Lung (tissue), 11 donors: ENCODE measurements at regions not wholly inside any gene's neighbourhood (a gene's known extent, or its start where the extent isn't known, plus 50 kb on each side); places are given as distances from the start of the nearest gene placed in this dataset.

ENCODE experiments used
- ATAC-seq: fragments of 200-7000 bp; cut with Tn5 transposase; one replicate; pipeline ENCODE4 v1.9.1; 2020; ENCODE audit warnings: moderate number of reproducible peaks; ENCODE audit not compliant: insufficient read depth, low FRiP score
- DNase-seq, 3 donors: peaks; one replicate each; pipeline ENCODE4 v3.0.0-alpha.2; 2013 to 2017
- H3K27ac ChIP-seq, 2 donors: one replicate each; pipeline ENCODE4 v1.5.1; 2013; ENCODE audit warnings: mild to moderate bottlenecking in 2 of 2, moderate library complexity in 2 of 2, control low read depth in 1 of 2, inconsistent platforms in 1 of 2, low read depth in 1 of 2, low read length in 1 of 2
- H3K27me3 ChIP-seq, 3 donors: one replicate each; pipeline ENCODE4 v1.5.1; 2013; ENCODE audit warnings: low read length in 2 of 3; ENCODE audit not compliant: control insufficient read depth in 3 of 3, insufficient read depth in 3 of 3
- H3K36me3 ChIP-seq, 4 donors: one replicate each; pipeline ENCODE4 v1.5.1; 2013; ENCODE audit warnings: low read length in 4 of 4, mild to moderate bottlenecking in 1 of 4, moderate library complexity in 1 of 4; ENCODE audit not compliant: control insufficient read depth in 4 of 4, insufficient read depth in 4 of 4
- H3K4me1 ChIP-seq, 5 donors: one replicate each; pipeline ENCODE4 v1.5.1; 2013; ENCODE audit warnings: low read length in 5 of 5, mild to moderate bottlenecking in 2 of 5, moderate library complexity in 1 of 5; ENCODE audit not compliant: control insufficient read depth in 5 of 5, insufficient read depth in 5 of 5
- H3K4me3 ChIP-seq: one replicate; pipeline ENCODE4 v1.5.1; 2013; ENCODE audit warnings: mild to moderate bottlenecking, control low read depth, moderate library complexity
- H3K9ac ChIP-seq, 2 donors: one replicate each; pipeline ENCODE4 v1.5.1; 2013; ENCODE audit warnings: low read length in 2 of 2, control low read depth in 1 of 2; ENCODE audit not compliant: insufficient read depth in 1 of 2
- H3K9me3 ChIP-seq, 4 donors: one replicate each; pipeline ENCODE4 v1.5.1; 2013; ENCODE audit warnings: low read length in 3 of 4, mild to moderate bottlenecking in 1 of 4, moderate library complexity in 1 of 4; ENCODE audit not compliant: control insufficient read depth in 4 of 4, insufficient read depth in 3 of 4
- WGBS, 2 donors: extraction: QIAGEN DNeasy Blood & Tissue Kit; methylation state at CpG; one replicate each; pipeline ENCODE4 v1.1.7; 2013; 5-methylcytosine and 5-hydroxymethylcytosine counted together
- TF ChIP-seq, protein P1 (sequence below): IDR thresholded peaks from 2 replicates; pipeline ENCODE4 v1.5.1; 2012; ENCODE audit warnings: mild to moderate bottlenecking; ENCODE audit errors: control extremely low read depth, extremely low read depth
- donor health status: control.
- donor health status: control.
- donor health status: Bipolar disorder and iron deficiency.
- donor health status: healthy.
- donor health status: DM: yes; HTN: yes; CAD: no.

DNA sequence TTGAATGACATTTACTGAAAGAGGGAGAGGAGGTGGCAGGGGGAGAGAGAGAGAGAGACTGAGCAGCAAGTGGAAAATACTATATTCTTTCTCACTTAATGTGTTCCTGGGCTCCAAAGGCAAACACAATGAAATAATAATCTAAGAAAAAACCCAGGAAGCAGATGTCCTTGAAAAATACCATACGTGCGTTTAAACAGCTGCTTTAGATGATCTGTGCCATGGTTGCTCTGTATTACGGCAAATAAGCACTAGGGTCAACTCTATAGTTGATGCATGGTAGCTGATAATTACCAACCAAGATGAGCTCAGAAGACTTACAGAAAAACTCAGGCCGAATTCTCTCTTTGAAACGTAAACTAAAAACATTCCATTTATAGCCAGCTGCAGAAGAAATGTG lies 410.3 kb upstream of the TBL1XR1 start:
- H3K27ac ChIP-seq: no peak overlapping the region
- H3K4me3 ChIP-seq: no peak overlapping the region
- H3K4me1 ChIP-seq: peaks cover 2 to 38% (median 23%) of the 10 kb centered on the region in 5 donors
- DNase-seq (peak in 1 of 3 donors; percentile 50), ATAC-seq (no peak)
- TF ChIP-seq, protein P1, sequence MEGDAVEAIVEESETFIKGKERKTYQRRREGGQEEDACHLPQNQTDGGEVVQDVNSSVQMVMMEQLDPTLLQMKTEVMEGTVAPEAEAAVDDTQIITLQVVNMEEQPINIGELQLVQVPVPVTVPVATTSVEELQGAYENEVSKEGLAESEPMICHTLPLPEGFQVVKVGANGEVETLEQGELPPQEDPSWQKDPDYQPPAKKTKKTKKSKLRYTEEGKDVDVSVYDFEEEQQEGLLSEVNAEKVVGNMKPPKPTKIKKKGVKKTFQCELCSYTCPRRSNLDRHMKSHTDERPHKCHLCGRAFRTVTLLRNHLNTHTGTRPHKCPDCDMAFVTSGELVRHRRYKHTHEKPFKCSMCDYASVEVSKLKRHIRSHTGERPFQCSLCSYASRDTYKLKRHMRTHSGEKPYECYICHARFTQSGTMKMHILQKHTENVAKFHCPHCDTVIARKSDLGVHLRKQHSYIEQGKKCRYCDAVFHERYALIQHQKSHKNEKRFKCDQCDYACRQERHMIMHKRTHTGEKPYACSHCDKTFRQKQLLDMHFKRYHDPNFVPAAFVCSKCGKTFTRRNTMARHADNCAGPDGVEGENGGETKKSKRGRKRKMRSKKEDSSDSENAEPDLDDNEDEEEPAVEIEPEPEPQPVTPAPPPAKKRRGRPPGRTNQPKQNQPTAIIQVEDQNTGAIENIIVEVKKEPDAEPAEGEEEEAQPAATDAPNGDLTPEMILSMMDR: no peak
- H3K9ac ChIP-seq: no peak overlapping the region
- WGBS, 2 donors: 77 to 84% methylated on average over 5 of the region's 5 CpGs
- H3K36me3 ChIP-seq: no peaks in the 10 kb centered on the region
- no peaks in the 10 kb centered on the region for H3K27me3 ChIP-seq
- peaks cover 0 to 1% (median 0%) of the 10 kb centered on the region in 4 donors for H3K9me3 ChIP-seq

DNA sequence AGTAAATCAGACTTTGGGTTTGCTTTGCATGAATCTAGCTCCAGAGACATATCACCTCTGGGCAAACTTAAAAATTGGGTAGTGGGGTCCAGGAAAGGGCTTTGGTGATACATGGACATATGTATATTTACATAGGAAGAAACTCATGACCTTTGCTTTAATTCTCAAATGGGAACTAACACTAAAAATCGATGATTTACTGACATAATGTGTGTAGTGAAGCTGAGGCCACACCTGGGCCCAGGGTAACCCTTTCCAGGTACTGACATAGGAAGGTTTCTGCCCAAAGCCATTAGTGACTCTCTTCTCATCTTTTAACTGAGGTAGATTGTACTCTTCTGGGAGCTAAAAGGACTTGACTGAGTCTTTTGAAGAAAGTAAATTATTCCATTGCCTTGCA lies 411.2 kb upstream of the TBL1XR1 start:
- Histone ChIP-seq H3K4me1 (peaks cover 2 to 38% (median 16%) of the 10 kb centered on the region in 5 donors), H3K4me3 (no peak overlapping the region), H3K9ac (no peak overlapping the region), H3K9me3 (peaks cover 0 to 1% (median 0%) of the 10 kb centered on the region in 4 donors), H3K27ac (no peak overlapping the region), H3K36me3 (no peaks in the 10 kb centered on the region), H3K27me3 (no peaks in the 10 kb centered on the region)
- 64% methylated on average over 1 of the region's 1 CpG for WGBS, 2 donors
- TF ChIP-seq, protein P1: no peak
- no peak for ATAC-seq
- no peak for DNase-seq

DNA sequence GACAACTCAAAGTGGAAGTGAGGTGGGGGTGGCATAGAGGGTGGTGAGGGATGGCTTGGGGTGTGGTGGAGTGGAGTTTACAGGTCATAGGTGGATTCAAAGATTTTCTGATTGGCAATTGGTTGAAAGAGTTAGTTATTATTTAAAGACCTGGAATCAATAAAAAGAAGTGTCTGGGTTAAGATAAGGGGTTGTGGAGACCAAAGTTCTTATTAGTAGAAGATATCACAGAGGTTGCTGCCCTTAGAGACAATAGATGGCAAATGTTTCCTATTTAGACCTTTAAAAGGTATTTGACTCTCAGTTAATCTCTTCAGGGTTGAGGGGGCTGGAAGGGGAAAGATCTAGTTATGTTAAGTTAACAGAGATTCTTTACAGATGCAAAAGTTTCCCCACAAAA lies 412.3 kb upstream of the TBL1XR1 start:
- Histone ChIP-seq H3K9ac (no peak overlapping the region), H3K36me3 (no peaks in the 10 kb centered on the region), H3K4me3 (no peak overlapping the region), H3K27ac (no peak overlapping the region), H3K4me1 (peaks cover 0 to 34% (median 15%) of the 10 kb centered on the region in 5 donors), H3K9me3 (peaks cover 0 to 1% (median 0%) of the 10 kb centered on the region in 4 donors), H3K27me3 (no peaks in the 10 kb centered on the region)
- ATAC-seq: no peak
- DNase-seq: no peak
- TF ChIP-seq, protein P1: no peak

DNA sequence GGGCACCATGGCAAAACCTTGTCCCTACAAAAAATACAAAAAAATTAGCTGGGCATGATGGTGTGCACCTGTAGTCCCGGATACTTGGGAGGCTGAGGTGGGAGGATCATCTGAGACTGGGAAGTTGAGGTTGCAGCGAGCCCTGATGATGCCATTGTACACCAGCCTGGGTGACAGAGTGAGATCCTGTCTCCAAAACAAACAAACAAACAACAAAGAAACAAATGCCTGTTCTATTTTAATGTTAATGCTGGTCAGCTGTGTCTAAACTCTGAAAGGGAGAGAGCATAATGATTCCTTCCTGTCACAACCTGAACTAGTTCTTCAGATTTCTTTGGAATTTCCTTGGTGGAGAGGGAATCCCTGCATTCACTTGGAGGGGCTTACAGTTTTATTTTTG lies 413.0 kb upstream of the TBL1XR1 start:
- ATAC-seq (no peak), DNase-seq (no peak)
- no peaks in the 10 kb centered on the region for H3K36me3 ChIP-seq
- peaks cover 0 to 1% (median 0%) of the 10 kb centered on the region in 4 donors for H3K9me3 ChIP-seq
- H3K27ac ChIP-seq: no peak overlapping the region
- 72 to 85% methylated on average over 2 of the region's 2 CpGs for WGBS, 2 donors
- no peaks in the 10 kb centered on the region for H3K27me3 ChIP-seq
- H3K4me3 ChIP-seq: no peak overlapping the region
- TF ChIP-seq, protein P1: no peak
- peaks cover 0 to 39% (median 20%) of the 10 kb centered on the region in 5 donors for H3K4me1 ChIP-seq
- H3K9ac ChIP-seq: no peak overlapping the region
